Motor neuron (in vitro differentiated cells): ENCODE measurements at regions not wholly inside any gene's neighbourhood (a gene's known extent, or its start where the extent isn't known, plus 50 kb on each side); places are given as distances from the start of the nearest gene placed in this dataset.

Experiments
- ATAC-seq, 8 experiments: fragments of 200-7000 bp; cut with Tn5 transposase; replicated peaks in 6 of 8; 2 replicates each; pipeline ENCODE4 v1.8.0; 2021; ENCODE audit warnings: mild to moderate bottlenecking in 8 of 8, moderate library complexity in 8 of 8
- H3K27ac ChIP-seq, 2 donors: fragments of 250-450 bp; sonication (Bioruptor Pico); 2 replicates each; pipeline ENCODE4 v1.9.0; 2021; ENCODE audit warnings: antibody characterized with exemption in 2 of 2, mild to moderate bottlenecking in 2 of 2, moderate library complexity in 1 of 2
- H3K4me1 ChIP-seq, 2 donors: fragments of 250-450 bp; sonication (Bioruptor Pico); replicated peaks in 1 of 2; 2 replicates each; pipeline ENCODE4 v1.6.1; 2021; ENCODE audit warnings: antibody characterized with exemption in 2 of 2, mild to moderate bottlenecking in 2 of 2, moderate library complexity in 1 of 2
- H3K4me3 ChIP-seq, 5 donors: fragments of 250-450 bp; sonication (Bioruptor Pico); 2 replicates each; pipeline ENCODE4 v1.9.0; 2021; ENCODE audit warnings: antibody characterized with exemption in 5 of 5, mild to moderate bottlenecking in 5 of 5, moderate library complexity in 4 of 5
- WGBS, 10 experiments: fragments of 450-650 bp; shearing (Covaris generic); methylation state at CpG; one replicate each; pipeline ENCODE4 v1.0.0; 2022; 5-methylcytosine and 5-hydroxymethylcytosine counted together
- in situ Hi-C, 9 experiments: fragments of 400-800 bp; cut with MboI; loops; one replicate each; pipeline ENCODE4 v1.15.0; 2021; ENCODE audit warnings: low sequenced_read_pairs in 9 of 9, low pct_unique_long_range_greater_than_20kb in 2 of 9; ENCODE audit not compliant: unreplicated experiment in 9 of 9

DNA sequence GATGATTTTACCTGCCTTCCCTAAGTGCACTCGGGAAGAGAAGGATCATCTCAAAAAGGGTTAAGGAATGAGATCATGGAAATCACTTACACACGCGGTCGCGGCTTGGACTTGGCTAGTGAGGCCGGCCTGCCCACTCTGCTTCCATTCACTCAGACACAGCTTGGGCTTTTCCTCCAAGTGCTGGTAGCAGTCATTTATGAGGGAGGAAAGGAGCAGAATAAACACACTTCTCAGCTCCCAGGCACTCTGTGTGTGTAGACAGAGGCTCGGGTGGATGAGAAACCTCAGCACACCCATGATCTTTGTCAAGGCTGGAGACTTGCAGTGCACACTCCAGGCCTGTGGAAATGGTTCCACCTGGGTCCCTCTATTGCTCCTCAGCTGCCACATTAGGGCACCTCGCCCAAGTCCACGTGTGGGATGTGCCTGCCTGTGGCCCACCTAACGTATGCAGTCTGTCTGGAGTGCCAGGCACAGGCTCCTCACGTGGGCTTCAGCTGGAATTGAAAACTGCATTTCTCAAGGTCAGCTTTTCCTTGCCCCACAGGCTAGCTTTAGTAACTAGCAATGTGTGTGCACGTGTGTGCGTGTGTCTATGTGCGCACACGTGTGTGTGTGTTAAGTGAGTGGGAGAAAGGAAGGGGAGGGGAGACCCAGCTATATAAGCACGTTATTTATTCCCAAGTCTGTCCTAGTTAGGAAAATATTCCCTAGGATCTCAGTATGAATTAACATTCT lies 288.4 kb downstream of the SOX11 start:
- Histone ChIP-seq H3K4me3 (peak overlapping the region; percentile 26 to 49 (median 40)), H3K27ac (peak overlapping the region; percentile 94 to 99), H3K4me1 (peaks cover 55 to 71% of the 10 kb centered on the region in 2 donors)
- in situ Hi-C loops = loop anchor here in 1 of 9 experiments (10.0 to 25.0 kb wide), 2 partner anchors 286 to 782 kb away; partner anchors contain the start of gene SOX11
- ATAC-seq = peak in 5 of 8 experiments; percentile 0 to 13 (median 5)
- WGBS, 10 experiments = 3 to 100% (median 55%) methylated on average over 1 to 8 of the region's 16 CpGs; no CpG with 5 or more reads in 3 of the 10 experiments

DNA sequence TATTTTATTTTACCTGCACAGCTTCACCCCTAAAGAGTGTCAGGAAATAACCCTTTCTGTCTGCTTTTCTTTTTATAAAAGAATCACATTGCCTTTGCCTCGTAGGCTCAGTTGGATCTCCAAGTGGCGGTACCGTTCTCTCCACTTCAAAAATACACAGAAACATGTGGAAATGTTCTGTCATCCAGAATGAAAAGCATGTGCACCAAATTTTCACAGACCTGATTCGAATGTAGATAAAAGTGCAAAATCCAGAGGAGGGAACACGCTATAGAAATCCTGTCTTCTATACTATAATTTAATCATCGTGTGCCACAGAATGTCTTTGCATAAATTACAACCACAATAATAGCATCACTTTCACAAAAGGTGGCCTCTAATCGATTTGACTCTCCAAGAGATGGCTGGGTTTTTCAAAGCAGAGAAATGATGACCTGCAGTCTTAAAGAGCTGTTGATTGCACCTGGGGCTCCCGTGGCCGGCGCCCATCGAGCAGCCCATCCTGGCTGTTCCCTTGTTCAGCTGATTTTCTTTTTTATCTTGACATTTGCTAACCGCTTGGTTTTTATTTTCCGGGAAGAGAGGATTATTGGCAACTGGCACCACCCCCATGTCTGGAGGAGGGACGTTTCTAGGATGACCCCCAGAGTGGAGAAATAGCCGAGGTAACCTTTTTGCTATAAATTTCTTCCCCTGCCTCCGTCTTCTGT lies 290.2 kb downstream of the SOX11 start:
- no peak for ATAC-seq
- 4 to 40% (median 17%) methylated on average over 1 to 15 of the region's 16 CpGs; no CpG with 5 or more reads in 1 of the 10 experiments for WGBS, 10 experiments
- peak overlapping the region; percentile 94 to 99 for H3K27ac ChIP-seq
- H3K4me1 ChIP-seq = peaks cover 56 to 71% of the 10 kb centered on the region in 2 donors
- in situ Hi-C loops = loop anchor here in 1 of 9 experiments (10.0 to 25.0 kb wide), 2 partner anchors 288 to 780 kb away; partner anchors contain the start of gene SOX11
- peak overlapping the region; percentile 26 to 49 (median 40) for H3K4me3 ChIP-seq

DNA sequence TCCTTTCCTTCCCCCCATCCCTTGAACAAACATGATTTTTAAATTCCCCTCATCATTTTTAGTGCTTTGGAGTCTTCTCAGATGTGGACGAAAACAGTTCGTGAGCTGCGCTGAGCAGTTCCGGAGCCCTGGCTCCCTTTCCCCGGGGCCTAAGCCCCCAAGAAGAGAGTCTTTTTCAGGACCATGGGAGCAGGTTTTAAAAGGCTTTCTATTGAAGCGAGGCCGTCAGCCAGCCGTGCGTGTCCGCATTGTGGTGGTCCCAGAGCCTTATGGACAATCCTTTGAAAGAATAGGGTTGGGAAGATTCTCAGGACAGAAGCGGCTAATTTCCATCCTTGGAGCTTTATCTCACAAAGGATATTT lies 290.7 kb downstream of the SOX11 start:
- ATAC-seq = no peak
- Histone ChIP-seq H3K4me3 (peak overlapping the region; percentile 3 to 49 (median 40)), H3K27ac (peak overlapping the region; percentile 94 to 99), H3K4me1 (peaks cover 59 to 71% of the 10 kb centered on the region in 2 donors)
- in situ Hi-C loops = loop anchor here in 1 of 9 experiments (10.0 to 25.0 kb wide), 2 partner anchors 288 to 779 kb away; partner anchors contain the start of gene SOX11
- WGBS, 10 experiments = 24 to 86% (median 50%) methylated on average over 1 to 8 of the region's 11 CpGs; no CpG with 5 or more reads in 2 of the 10 experiments

DNA sequence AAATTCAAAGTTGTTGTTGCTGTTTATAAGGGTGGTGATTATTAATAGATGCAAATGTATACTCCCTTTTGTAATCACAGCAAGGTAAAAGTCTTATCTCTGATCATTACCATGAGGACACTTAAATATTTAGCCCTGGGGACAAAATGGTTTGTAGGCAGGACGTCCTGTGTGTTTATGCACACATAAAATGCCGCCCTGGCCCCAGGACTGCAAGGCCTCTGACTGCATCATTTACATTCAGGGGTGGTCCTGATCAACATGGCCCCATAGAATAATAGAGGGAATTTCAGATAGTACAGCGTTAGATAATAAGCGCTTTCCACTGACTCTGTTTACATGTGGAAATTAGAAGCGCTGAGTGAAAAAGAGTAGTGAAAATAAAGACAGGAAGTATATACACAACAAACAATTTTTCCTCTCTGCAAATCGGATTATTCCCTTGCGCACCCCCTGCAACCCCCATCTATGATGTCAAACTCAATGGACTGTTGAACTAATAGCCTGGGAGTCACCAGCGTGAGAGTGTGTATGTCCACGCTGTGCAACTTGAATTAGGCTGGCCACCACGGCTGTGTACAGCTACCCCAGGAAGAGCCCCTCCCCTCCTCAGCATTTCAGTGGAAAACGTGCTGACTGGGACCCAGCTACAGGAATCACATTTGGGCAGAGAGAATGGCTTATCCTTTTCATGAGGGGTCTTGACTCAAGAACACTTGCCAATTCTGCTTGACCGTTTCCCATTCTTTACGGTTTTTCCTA lies 291.5 kb downstream of the SOX11 start:
- H3K4me3 ChIP-seq = peak overlapping the region in 4 of 5 donors; percentile 36 to 49 (median 42)
- in situ Hi-C loops = loop anchor here in 1 of 9 experiments (10.0 to 25.0 kb wide), 2 partner anchors 289 to 779 kb away; partner anchors contain the start of gene SOX11
- peaks cover 66 to 76% of the 10 kb centered on the region in 2 donors for H3K4me1 ChIP-seq
- WGBS, 10 experiments = 17 to 93% (median 62%) methylated on average over 2 to 10 of the region's 13 CpGs; no CpG with 5 or more reads in 1 of the 10 experiments
- ATAC-seq = no peak
- peak overlapping the region; percentile 12 to 99 for H3K27ac ChIP-seq

DNA sequence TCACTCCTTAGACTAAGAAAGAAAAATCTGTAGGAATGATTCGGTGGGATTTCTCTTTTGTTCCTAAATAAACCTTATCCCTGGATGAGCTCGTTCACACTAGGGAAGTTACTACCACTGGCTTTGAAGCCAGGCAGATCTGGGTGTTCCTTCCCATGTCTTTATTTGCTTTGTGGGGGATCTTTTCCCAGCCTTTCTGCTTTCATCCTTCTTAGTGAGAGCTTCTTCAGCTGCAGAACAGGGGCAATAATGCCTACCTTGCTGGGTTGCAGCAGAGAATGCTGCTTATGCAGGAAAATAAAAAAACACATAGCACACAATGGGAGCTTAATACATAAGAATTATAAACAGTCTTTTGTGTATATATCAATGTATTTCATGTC lies 292.1 kb downstream of the SOX11 start:
- no peak for ATAC-seq
- 5 to 85% (median 44%) methylated on average over 1 to 2 of the region's 2 CpGs; no CpG with 5 or more reads in 5 of the 10 experiments for WGBS, 10 experiments
- Histone ChIP-seq H3K4me3 (peak overlapping the region in 4 of 5 donors; percentile 36 to 49 (median 42)), H3K27ac (peak overlapping the region; percentile 12 to 99), H3K4me1 (peaks cover 66 to 76% of the 10 kb centered on the region in 2 donors)
- in situ Hi-C loops = loop anchor here in 1 of 9 experiments (10.0 to 25.0 kb wide), 2 partner anchors 289 to 778 kb away; partner anchors contain the start of gene SOX11

DNA sequence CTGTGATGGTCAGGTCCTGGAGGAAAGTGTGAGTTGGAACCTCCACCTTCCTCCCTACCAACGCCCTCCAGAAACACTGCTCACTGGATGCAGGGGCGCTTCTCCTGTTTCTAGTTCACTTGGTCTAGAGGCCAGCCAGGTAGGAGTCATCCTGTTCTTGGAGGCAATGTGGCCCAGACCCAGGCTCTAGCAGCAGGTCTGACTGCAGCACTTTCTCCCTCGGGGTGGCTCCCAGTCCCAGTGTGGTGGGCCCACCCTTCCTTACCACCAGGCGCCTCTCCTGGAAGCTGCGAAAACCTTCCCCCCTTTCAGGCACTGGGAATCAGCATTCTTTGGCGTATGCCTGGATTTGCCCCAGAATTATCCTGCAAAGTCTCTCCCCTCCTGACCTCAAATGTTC lies 292.8 kb downstream of the SOX11 start:
- in situ Hi-C loops = loop anchor here in 1 of 9 experiments (10.0 to 25.0 kb wide), 2 partner anchors 290 to 777 kb away; partner anchors contain the start of gene SOX11
- WGBS, 10 experiments = 28 to 100% (median 88%) methylated on average over 1 to 4 of the region's 6 CpGs; no CpG with 5 or more reads in 4 of the 10 experiments
- Histone ChIP-seq H3K27ac (peak overlapping the region; percentile 82 to 99), H3K4me1 (peaks cover 60 to 69% of the 10 kb centered on the region in 2 donors), H3K4me3 (peak overlapping the region in 4 of 5 donors; percentile 10 to 49 (median 30))
- no peak for ATAC-seq

DNA sequence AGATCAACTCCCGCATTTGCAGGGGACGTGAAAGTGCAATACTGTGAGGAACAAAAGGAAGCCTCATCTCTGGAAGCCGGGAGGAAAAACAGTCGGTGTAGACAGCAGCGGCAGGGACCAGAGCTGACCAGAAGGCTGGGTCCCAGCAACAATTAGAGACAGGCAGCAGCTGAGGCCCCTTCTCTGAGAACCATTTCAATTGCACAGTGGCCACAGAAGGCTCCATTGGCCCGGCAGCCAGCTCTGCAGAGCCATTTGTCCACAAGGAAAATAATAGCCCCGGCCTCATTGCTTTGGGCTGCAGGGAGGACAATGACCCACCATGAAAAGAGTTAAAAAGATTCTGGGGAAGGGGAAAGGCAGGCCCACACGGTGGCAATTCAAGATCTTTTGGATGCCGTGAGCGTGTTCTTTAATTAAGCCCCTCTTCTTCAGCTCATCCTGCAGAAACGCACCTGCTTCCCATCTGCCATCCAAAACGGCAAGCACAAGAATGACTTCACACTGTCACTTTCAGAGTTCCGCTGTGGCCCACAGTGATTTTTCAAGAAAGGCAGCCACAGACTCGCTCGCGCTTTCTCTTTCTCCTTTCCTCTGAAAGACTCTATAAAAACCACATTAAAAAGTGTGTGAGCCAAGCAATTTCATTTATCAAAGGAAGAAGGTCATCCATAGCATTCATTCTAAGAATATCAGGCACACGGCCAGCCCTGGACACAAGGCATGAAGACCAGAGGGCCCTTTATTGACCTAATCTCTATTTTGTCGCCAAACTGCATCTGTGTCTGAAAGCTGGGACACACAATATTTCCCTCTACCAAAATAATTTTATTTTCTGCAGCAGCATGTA lies 293.6 kb downstream of the SOX11 start:
- peak overlapping the region; percentile 82 to 99 for H3K27ac ChIP-seq
- H3K4me1 ChIP-seq = peaks cover 51 to 65% of the 10 kb centered on the region in 2 donors
- peak in 4 of 8 experiments; percentile 1 to 11 (median 6) for ATAC-seq
- in situ Hi-C loops = loop anchor here in 1 of 9 experiments (10.0 to 25.0 kb wide), 2 partner anchors 291 to 777 kb away; partner anchors contain the start of gene SOX11
- peak overlapping the region in 4 of 5 donors; percentile 10 to 49 (median 30) for H3K4me3 ChIP-seq
- 0 to 82% (median 31%) methylated on average over 1 to 14 of the region's 18 CpGs; no CpG with 5 or more reads in 1 of the 10 experiments for WGBS, 10 experiments

DNA sequence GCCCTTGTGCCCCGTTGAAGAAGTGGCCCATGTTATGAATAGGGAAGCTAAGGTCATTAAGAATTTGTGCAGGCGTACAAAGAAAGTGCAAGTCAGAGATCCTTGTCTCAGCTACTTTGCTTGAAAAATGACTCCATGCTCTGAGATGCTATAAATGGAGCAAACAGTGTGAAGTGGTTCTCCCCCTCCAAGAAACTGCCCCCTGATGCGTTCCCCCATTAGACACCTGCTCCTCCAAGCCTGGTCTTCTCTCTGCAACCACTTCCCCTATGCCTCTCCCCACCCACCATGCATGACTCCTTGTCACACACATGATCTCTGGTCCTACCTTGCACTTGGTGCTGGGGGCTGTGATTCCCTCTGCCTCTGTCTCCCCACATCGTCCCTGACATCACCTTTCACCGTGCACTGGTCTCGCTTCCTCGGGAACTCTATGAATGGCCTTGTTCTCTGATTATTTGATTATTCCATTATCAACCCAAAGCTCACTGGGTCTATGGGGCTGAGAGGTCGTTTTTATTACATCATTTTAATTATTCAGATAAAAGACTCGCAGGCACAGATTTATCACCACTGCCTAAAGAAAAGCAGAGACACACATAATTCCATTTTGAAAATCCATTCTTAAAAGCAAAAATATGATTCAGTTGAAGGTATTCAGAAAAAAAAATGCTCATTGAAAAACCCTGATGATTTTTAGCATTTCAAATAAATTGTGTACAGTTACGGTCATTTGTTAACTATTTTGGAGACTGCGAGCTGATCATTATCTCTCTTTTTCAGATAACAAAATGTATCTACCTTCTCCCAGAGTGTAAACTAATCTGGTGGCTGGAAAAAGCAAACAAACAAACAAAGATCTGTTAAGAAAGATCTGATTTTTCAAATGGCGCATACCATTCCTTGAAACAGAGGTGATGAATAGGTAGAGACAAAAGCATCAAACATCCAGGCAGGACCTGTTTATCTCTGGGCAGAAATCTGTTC lies 294.9 kb downstream of the SOX11 start:
- Histone ChIP-seq H3K4me1 (peaks cover 49 to 57% of the 10 kb centered on the region in 2 donors), H3K27ac (peak overlapping the region; percentile 82 to 99), H3K4me3 (peak overlapping the region in 1 of 5 donors; percentile 8)
- in situ Hi-C loops = loop anchor here in 1 of 9 experiments (10.0 to 25.0 kb wide), 2 partner anchors 292 to 775 kb away; partner anchors contain the start of gene SOX11
- ATAC-seq = peak in 4 of 8 experiments; percentile 9 to 31 (median 20)
- 33 to 100% (median 79%) methylated on average over 1 to 9 of the region's 12 CpGs for WGBS, 10 experiments

DNA sequence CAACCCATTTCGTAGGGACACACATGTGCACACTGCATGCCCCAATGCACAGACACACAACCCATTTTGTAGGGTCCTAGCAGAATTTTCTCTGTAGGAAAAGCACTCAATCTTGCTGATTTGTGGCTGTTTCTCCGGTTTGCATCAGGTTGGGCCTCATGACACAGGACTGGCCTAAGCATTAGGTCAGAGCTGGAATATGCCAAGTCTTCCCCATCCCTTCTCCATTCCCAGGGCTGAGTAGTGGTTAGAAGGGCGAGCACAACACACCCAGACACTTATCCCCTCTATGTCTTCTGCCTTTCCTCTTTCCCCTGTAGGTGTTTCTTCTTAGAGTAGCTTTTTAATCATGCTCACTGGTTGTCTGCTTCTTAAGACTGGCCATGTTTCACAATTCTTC lies 295.9 kb downstream of the SOX11 start:
- Histone ChIP-seq H3K27ac (peak overlapping the region in 1 of 2 donors; percentile 55), H3K4me1 (peaks cover 48 to 49% of the 10 kb centered on the region in 2 donors), H3K4me3 (no peak overlapping the region)
- 0 to 100% (median 75%) methylated on average over 1 of the region's 3 CpGs; no CpG with 5 or more reads in 6 of the 10 experiments for WGBS, 10 experiments
- in situ Hi-C loops = loop anchor here in 1 of 9 experiments (10.0 to 25.0 kb wide), 2 partner anchors 293 to 774 kb away; partner anchors contain the start of gene SOX11
- ATAC-seq = peak in 5 of 8 experiments; percentile 27 to 72 (median 62)

DNA sequence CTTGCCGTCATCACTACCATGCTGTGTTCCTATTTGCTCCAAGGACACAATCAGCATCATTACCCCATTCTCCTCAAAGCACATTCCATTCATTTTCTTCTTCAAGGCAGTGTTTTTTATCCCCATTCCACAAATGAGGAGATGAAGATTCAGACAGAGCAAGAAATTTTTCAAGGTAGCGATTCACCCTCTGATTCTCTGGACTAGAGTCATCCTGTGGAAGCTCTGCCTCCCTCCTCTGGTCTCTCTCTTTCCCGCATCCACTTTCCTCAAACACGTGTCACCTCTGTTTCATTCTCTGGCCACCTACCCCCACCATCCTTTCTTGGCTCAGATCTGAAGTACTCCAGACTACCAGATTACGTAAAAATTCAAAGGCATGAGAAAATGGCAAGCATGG lies 297.9 kb downstream of the SOX11 start:
- Histone ChIP-seq H3K4me1 (peaks cover 30 to 34% of the 10 kb centered on the region in 2 donors), H3K4me3 (no peak overlapping the region), H3K27ac (no peak overlapping the region)
- ATAC-seq = no peak
- in situ Hi-C loops = loop anchor here in 1 of 9 experiments (25.0 kb wide), 1 partner anchor 772 kb away; no protein-coding TSS in a partner anchor
- WGBS, 10 experiments = 20 to 95% (median 77%) methylated on average over 1 to 5 of the region's 5 CpGs; no CpG with 5 or more reads in 1 of the 10 experiments
